CD4-positive, alpha-beta T cell treated with Interleukin-17A for 4 hours (primary cell): ENCODE measurements at regions not wholly inside any gene's neighbourhood (a gene's known extent, or its start where the extent isn't known, plus 50 kb on each side); places are given as distances from the start of the nearest gene placed in this dataset.
"Not testable (repeated sequence)": the region's sequence is repeated elsewhere in the genome, so short reads cannot be mapped to it uniquely, and the experiment has no call there.

Experiments used
- DNase-seq: peaks from one replicate; pipeline ENCODE4 v3.0.0-alpha.2; 2020; ENCODE audit warnings: mixed read lengths

DNA sequence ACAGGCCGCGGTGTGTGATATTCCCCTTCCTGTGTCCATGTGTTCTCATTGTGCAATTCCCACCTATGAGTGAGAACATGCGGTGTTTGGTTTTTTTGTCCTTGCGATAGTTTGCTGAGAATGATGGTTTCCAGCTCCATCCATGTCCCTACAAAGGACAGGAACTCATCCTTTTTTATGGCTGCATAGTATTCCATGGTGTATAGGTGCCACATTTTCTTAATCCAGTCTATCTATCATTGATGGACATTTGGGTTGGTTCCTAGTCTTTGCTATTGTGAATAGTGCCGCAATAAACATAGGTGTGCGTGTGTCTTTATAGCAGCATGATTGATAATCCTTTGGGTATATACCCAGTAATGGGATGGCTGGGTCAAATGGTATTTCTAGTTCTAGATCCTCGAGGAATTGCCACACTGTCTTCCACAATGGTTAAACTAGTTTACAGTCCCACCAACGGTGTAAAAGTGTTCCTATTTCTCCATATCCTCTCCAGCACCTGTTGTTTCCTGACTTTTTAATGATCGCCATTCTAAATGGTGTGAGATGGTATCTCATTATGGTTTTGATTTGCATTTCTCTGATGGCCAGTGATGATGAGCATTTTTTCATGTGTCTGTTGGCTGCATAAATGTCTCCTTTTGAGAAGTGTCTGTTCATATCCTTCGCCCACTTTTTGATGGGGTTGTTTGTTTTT is 125.1 kb downstream of the USP22 start:
- DNase-seq: not testable (repeated sequence)

DNA sequence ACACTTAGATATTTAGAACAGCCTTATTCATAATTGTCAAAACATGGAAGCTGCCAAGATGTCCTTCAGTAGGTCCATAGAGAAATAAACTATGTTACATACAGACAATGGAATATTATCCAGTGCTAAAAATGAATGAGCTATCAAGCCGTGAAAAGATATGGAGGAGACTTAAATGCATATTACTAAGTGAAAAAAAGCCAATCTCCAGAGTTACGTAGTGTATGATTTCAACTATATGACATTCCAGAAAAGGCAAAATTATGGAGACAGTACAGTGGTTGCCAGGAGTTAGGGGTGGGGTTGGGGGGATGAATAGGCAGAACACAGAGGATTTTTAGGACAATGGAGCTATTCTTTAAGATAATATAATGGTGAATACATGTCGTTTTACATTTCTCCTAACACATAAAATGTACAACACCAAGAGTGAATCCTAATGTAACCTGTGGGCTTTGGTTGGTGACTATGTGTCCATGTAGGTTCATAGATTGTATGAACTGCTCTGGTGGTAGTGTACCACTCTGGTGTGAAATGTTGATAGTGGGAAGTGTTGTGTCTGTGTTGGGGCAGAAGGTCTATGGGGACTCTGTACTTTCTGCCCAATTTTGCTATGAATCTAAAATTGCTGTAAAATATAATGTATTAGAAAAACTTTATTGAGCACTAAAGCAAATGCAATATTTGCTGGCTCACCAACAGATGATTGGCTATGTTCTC is 122.6 kb downstream of the USP22 start:
- no peak for DNase-seq

DNA sequence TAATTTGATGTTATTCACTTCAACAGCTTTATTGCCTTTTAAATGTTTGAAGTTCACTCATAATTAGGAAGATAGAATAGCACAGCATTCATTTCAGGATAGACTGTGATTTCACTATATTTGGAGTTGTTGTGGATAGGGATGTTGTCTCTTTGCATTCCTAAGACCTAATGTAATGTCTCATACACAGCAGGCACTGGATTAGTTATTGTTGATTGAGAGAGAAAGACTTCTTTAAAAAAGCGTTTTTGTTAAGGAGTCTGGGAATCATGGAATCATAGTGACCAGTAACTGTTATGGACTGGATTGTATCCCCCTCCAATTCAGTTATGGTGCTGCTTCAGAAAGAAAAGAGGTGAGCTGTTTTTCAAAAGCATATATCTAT is 122.0 kb downstream of the USP22 start:
- no peak for DNase-seq

DNA sequence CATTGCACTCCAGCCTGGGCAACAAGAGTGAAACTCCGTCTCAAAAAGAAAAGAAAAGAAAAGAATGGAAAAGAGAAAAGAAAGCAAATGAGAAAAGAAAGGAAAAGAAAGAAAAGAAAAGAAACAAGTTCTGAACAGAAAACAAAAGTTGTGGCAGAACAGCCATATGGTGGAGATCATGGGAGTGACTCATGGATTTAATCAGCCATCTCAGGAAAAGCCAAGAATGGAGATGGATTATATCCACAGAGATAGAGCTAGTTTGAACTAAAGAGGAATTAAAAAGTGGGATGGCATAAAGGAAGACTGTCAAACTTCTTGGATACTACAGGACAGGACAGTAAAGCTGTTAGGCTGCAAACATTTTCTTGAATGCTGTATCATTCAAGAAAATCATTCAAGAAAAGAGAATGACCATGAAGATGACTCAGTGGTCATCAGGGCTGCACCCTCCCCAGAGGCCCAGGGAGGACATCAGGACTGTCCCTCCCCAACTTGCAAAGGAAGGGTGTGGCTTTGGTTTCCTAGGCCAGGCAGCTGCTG is 120.6 kb downstream of the USP22 start:
- no peak for DNase-seq

DNA sequence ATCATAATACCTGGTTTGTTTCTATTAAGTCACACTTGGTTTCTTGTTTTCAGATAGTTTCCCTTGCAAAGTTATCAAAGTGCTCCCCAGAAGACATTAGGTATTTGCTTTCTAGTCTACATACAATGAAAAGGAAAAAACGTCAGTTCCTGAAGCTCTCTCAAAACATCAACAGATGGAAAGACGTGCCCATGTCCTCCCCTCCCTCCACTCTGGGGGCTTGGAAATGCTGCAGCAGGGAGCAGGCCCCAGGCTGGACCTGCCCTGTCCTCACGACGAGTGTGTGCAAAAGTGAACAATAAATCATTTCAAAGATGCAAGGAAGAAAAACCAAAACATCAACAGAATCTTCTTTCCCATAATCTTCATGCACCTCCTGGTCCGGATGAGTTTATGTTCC is 118.5 kb downstream of the USP22 start:
- no peak for DNase-seq

DNA sequence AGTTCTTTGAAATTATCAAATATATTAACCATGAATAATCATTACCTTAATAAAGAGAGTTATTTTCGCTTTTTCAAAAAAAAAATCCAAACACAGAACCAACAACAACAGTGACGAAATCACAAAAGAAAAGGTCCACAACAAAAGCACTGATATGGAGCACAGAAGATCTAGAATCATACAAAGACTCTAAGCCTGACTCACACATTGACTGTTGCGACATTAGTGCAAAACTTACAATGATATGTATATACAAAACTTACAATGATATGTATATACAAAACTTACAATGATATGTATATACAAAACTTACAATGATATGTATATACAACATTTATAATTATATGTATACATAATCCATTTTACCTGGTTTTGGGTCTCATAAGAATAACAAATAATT is 117.7 kb downstream of the USP22 start:
- DNase-seq: no peak

DNA sequence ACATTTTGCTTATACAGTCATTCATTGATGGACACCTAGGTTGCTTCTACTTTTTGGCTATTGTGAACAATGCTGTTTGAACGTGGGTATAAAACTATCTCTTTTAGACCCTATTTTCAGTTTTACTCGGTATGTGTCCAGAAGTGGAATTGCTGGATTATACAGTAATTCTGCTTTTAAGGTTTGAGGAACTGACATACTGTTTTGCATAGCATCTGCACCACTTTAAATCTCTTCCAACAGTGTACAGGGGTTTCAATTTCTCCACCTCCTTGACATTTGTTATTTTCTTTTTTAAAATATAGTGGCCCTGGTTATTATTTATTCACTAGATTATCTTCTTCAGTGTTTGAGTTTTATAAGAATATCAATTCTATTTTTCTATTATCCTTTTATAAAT is 116.9 kb downstream of the USP22 start:
- no peak for DNase-seq

DNA sequence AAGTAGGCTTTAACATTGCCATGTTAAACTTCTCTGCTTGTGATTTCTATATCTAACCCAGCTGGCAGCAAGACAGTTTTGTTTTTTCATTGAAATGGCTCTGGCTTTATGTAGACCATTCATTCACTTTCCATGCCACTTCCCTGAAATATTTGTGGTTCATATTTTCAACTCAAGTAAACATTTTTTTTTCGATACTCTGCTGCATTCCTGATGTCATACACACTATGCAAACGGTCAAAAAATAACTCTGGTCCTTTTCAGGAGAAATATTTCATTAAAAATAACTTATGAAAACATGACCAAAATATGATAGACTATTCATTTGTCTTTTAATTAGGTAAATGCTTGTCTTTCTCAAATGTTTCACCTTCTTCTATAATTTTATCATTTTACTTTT is 116.3 kb downstream of the USP22 start:
- no peak for DNase-seq

DNA sequence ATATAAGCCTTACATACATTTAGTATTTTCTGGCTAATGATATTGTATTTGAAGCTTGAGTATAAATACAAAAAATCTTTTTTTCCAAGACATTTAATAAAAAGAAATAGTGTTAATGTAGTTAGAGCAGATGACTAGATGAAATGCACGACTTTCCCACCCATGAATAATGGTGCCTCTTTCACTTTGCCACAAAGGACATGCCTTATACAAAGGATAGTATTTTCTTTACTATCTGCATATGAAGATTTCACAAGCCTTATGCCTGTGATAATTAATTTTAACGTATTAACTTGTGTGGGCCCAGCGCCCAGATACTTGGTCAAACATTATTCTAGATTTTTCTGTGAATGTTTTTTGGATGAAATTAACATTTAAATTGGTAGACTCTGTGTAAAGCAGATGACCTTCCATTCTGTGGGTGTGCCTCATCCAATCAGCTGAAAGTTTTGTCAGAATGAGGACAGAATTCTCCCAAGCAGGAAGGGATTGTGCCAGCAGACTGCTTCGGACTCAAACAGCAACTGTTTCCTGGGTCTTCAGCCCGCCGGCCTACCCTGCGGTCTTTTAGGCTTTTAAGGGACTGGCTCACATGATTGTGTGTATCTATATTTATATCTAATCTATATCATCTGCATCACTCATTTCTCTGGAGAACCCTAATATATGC is 115.4 kb downstream of the USP22 start:
- no peak for DNase-seq

DNA sequence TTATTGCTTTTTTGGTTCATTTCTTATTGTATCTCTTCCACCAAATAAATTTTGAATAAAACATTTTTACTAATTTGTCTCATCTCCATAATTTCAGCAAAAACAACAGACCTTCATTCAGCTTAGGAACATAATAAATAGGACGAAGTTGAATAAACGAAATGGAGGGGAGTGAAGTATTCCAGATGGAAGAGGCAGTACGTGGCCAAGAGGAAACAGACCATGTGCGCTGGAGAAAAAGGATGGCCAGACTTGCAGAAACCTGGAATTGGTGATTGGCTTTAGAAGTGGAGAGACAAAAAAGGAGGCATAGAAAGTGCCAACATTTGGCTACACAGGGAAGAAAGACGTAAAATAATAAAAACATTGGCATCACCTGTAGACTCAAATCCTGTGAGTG is 113.5 kb downstream of the USP22 start:
- DNase-seq: no peak

DNA sequence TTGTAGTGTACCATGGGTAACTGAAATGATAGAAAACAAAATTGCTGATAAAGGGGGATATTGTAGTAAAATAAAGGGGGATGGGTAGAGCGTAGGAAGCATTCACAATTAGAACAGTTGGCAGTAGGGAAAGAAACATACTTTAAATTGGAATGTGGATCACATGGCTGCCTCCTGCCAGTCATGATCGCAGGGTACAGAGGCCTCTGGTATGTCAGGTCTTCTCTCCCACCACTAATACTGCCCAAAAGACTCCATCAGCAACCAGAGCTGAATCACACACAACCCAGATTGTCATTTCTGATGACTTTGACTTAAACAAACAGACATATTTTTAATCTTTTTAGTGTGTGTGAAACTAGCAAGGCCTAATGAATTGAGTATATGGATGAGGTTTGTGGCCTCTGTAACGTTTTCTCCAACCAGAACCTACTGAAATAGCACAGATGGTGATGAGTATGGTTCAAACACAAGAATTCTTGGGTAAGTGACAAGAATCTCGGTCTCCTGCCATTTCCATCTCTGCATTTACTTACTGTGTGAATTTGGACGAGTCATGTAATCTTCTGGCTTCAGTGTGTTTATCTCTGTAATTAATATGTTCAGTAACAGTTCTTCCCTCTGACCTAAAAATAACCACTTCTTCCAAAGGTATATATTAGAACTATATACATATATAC is 112.6 kb downstream of the USP22 start:
- DNase-seq: no peak

DNA sequence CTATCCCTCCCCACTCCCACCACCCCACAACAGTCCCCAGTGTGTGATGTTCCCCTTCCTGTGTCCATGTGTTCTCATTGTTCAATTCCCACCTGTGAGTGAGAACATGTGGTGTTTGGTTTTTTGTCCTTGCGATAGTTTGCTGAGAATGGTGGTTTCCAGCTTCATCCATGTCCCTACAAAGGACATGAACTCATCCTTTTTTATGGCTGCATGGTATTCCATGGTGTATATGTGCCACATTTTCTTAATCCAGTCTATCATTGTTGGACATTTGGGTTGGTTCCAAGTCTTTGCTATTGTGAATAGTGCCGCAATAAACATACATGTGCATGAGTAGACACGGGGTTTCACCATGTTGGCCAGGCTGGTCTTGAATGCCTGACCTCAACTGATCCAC is 109.8 kb downstream of the USP22 start:
- DNase-seq: not testable (repeated sequence)

DNA sequence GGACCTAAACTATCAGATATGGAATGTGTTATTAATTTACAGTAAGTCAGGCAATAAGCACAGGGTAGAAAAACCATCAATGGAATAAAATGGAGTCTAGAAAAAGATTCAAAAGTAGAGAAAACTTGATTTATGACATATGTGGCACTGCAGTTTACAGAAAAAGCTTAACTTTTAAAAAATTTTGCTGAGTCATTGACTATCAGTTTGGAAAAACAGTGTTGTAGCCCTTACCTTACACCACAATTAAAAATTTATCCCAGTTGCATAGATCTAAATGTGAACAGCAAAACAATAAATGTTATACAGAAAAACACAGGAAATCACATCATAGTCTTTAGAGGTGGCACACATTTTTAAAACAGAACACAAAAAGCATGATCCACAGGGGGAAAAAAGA is 108.5 kb downstream of the USP22 start:
- no peak for DNase-seq

DNA sequence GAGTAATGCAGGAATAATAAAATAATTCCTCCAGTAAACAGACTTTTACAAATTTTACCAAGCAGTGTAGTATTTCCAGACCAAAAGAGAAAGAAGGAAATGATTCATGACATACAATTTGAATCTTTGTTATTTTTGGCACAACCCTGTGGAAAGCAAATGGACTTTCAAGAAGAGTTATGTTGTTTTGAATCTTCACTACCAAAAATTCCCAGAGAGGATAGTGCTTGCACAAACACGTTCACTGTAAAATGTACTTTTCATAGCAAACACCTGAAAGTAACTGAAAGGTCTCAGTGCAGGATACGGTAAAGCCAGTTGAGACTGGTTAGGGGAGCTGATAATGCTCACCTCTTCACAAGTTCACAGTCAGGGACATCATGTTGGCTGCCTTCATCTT is 107.1 kb downstream of the USP22 start:
- no peak for DNase-seq

DNA sequence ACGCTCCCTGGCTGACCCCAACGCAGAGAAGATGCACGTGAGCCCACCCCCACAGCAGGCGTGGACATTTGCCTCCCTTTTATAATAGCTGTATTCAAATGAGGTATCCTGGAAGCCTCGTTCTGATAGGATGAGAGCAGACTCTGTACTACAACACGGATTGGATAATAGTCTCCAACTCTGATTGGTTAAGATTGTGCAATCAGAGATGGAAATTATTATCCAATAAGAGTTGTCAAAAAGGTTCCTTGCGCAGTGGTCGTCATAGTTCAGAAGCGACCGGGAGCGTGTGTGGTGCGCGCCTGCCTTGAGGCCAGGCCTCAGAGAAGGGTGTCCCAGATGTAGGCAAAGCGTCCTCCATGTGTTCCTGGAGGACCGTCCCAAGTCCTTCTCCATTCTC is 104.6 kb downstream of the USP22 start:
- DNase-seq: no peak

DNA sequence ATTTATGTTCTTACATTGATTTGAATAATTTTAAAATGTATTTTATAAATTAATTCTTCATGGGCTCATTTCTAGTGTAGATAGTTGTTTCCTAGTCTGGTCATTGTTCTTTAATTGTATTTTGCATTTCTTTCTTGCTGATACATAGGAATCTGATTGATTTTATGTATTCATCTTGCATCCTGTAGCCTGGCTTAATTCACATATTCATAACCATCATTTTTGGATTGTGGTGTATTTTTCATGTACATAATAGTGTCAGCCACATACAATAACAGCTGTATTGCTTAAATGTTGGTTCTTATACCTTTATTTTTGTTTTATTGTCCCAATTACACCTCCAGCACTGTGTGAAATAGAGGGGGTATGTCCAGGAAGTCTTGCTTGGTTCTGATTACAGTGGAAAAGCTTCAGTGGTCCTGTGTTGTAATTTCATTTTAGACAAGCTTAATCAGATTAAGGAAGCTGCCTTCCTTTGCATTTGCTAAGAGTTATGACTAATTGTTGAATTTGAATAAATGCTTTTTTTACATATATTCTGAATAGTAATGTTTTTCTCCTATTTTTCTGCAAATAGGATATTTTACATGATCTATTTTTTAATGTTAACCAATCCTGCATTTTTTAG is 103.7 kb downstream of the USP22 start:
- no peak for DNase-seq

DNA sequence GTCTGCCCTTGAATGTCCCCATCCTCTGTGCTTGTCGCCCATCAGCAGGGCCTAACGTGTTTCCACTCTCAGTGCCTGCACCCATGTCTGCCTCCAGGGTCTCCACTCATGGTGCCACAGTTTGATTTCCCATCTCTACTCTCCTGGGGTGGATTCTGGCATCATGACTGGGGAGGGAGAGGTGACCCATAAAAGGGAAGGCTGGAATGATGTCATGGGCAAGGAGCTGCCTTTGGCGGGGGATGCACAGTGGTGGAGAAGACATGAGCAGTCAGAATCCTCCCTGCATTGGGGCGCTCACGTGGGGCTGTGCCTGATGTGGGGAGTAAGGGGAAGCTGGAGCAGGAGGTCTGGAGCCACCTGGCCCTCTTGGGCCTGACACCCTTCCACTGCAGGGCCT is 100.9 kb downstream of the USP22 start:
- no peak for DNase-seq

DNA sequence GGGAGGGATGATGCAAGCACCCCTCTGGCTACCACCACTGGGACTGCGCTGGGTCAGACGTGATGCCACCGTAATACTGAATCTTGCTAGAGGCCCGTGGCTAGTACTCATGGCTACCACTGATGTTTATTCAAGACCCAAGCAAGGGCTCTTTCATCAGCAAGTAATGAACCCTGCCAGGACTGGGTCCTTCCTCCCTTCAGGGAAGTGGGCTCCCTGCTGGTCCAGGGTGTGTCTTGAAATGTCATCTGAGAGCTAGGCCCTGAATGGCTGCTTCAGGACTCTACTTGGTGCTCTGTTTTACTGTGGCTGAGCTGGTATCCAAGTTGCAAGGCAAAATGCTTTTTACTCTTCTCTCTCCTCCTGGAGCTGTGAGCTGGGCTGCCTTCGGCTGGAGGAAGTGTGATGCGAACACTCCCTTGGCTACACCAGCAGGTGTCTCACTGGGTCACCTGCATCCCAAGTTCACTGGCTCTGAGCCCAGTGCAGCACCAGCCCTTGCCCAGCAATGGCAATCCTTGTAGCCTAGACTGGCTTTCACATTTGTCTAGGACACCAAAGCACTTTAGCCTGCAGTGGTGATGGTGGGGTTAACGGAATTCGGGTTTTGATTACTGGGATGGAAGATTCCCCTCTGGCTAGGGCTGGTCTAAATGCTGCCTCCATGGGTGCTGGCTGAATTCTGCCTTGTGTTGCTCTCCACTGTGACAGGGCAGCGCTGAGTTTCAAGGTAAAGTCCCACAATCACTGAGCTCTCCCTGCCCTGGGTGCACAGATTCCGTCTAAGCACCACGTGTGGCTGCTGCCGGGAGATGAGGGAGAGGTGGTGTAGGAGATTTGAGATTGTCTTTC is 98.6 kb downstream of the USP22 start:
- peak; percentile 31 for DNase-seq

DNA sequence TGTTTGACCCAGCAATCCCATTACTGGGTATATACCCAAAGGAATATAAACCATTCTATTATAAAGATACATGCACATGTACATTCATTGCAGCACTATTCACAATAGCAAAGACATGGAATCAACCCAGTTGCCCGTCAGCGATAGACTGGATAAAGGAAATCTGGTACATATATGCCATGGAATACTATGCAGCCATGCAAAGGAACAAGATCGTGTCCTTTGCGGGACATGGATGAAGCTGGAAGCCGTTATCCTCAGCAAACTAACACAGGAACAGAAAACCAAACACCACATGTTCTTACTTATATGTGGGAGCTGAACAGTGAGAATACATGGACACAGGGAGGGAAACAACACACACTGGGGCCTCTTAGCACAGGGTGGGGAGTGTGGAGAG is 95.1 kb downstream of the USP22 start:
- DNase-seq: not testable (repeated sequence)

DNA sequence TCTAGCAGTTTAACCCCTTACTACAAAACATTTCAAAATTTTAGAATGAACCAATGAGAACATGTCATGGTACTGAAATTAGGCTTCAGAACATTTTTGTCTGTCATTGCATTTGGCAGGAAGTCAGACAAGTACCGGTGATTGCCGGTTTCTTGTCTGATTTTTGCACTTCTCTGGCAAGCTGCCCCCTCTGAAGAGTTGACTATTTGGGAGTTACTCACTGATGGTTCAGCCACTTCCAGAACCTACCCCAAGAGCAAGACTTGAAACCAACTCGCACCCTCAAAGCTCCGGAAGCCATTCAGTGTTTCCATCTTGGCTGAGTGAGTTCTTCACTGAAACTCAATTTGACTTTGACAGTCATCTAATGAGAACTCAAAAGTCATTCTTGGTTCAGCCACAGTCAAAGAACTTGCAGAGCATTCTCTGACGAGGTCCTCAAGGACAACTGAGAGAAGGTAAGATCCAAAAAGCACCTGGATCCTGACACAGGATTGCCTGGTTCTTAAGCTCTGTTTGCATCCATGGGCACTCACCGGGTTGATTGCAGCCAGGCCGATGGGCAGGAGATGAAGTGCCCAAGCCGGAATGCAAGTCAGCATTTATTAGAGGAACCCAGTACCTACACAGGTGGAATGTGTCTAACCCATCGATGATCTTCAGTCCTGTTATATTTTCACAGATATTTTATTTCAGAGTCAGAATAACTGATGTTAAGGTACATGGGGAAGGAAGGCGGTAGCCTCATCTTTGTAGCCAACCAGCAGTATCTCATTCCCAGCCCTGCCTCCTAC is 93.6 kb downstream of the USP22 start:
- no peak for DNase-seq
